ENCODE measurements at regions not wholly inside any gene's neighbourhood (a gene's known extent, or its start where the extent isn't known, plus 50 kb on each side); places are given as distances from the start of the nearest gene placed in this dataset.

- intact Hi-C loops (cut with DNase I), result no loop called here
- no peak for TF ChIP-seq EP300 (IDR thresholded peaks at IDR 0.05)
- TF ChIP-seq POLR2AphosphoS5 (IDR thresholded peaks at IDR 0.05), result no peak
- no peak for TF ChIP-seq CTCF (IDR thresholded peaks at IDR 0.05)
- TF ChIP-seq POLR2A (IDR thresholded peaks at IDR 0.05), result no peak
- 12 to 53% methylated on average over 1 of the region's 1 CpG for WGBS, 2 donors
Observed at GRCh38 chr4:132709056-132709455, 440.0 kb upstream of the PCDH10 start.

GRCh38 chr4:132710971-132711370 is 438.1 kb upstream of the PCDH10 start:
- Histone ChIP-seq H3K36me3 (no peaks in the 10 kb centered on the region), H3K9me3 (no peaks in the 10 kb centered on the region), H3K27ac (no peak overlapping the region), H3K4me3 (no peak overlapping the region), H3K27me3 (no peaks in the 10 kb centered on the region), H3K4me1 (no peaks in the 10 kb centered on the region)
- 95 to 98% methylated on average over 2 of the region's 2 CpGs for WGBS, 2 donors
- TF ChIP-seq EP300 (IDR thresholded peaks at IDR 0.05), result no peak
- TF ChIP-seq POLR2A (IDR thresholded peaks at IDR 0.05), result no peak
- TF ChIP-seq POLR2AphosphoS5 (IDR thresholded peaks at IDR 0.05), result no peak
- TF ChIP-seq CTCF (IDR thresholded peaks at IDR 0.05), result no peak
- intact Hi-C loops (cut with DNase I), result no loop called here
- DNase-seq, result no peak

More at GRCh38 chr4:132709056-132709455, 440.0 kb upstream of the PCDH10 start:
- DNase-seq, result no peak
- H3K4me1 ChIP-seq, result no peaks in the 10 kb centered on the region
- no peaks in the 10 kb centered on the region for H3K27me3 ChIP-seq
- no peaks in the 10 kb centered on the region for H3K9me3 ChIP-seq
- no peak overlapping the region for H3K4me3 ChIP-seq
- H3K27ac ChIP-seq, result no peak overlapping the region
- H3K36me3 ChIP-seq, result no peaks in the 10 kb centered on the region

GRCh38 chr4:132737344-132737743 is 411.8 kb upstream of the PCDH10 start:
- TF ChIP-seq POLR2AphosphoS5 (IDR thresholded peaks at IDR 0.05) (no peak), EP300 (IDR thresholded peaks at IDR 0.05) (no peak), CTCF (IDR thresholded peaks at IDR 0.05) (no peak), POLR2A (IDR thresholded peaks at IDR 0.05) (no peak)
- H3K4me3 ChIP-seq, result no peak overlapping the region
- no peaks in the 10 kb centered on the region for H3K36me3 ChIP-seq
- H3K9me3 ChIP-seq, result no peaks in the 10 kb centered on the region
- no peaks in the 10 kb centered on the region for H3K27me3 ChIP-seq
- 88 to 93% methylated on average over 3 of the region's 3 CpGs for WGBS, 2 donors
- H3K4me1 ChIP-seq, result no peaks in the 10 kb centered on the region
- H3K27ac ChIP-seq, result no peak overlapping the region
- DNase-seq, result no peak
- intact Hi-C loops (cut with DNase I), result no loop called here

GRCh38 chr4:132759199-132759780 is 389.8 kb upstream of the PCDH10 start:
- intact Hi-C loops (cut with DNase I), result no loop called here
- H3K27me3 ChIP-seq, result no peaks in the 10 kb centered on the region

More at GRCh38 chr4:132759199-132759780, 389.8 kb upstream of the PCDH10 start:
- Histone ChIP-seq H3K27ac (no peak overlapping the region), H3K36me3 (no peaks in the 10 kb centered on the region), H3K4me1 (no peaks in the 10 kb centered on the region), H3K4me3 (no peak overlapping the region), H3K9me3 (no peaks in the 10 kb centered on the region)
- DNase-seq, result no peak
- TF ChIP-seq POLR2AphosphoS5 (IDR thresholded peaks at IDR 0.05), result no peak
- no peak for TF ChIP-seq POLR2A (IDR thresholded peaks at IDR 0.05)
- no peak for TF ChIP-seq EP300 (IDR thresholded peaks at IDR 0.05)
- no peak for TF ChIP-seq CTCF (IDR thresholded peaks at IDR 0.05)

Measured in sigmoid colon (tissue), 6 donors.